Panc1 (cell line): ENCODE measurements at regions not wholly inside any gene's neighbourhood (a gene's known extent, or its start where the extent isn't known, plus 50 kb on each side); places are given as distances from the start of the nearest gene placed in this dataset.

Source experiments
- POLR2AphosphoS5 ChIP-seq: IDR thresholded peaks from 2 replicates; pipeline ENCODE4 v1.6.1; 2012; ENCODE audit warnings: mild to moderate bottlenecking, low read depth, low read length, moderate library complexity
- REST ChIP-seq, 2 experiments: IDR thresholded peaks; 2 replicates each; pipeline ENCODE4 v1.6.1; 2011 to 2012; ENCODE audit warnings: low read depth in 2 of 2, control low read depth in 1 of 2, low read length in 1 of 2, mild to moderate bottlenecking in 1 of 2, moderate library complexity in 1 of 2; ENCODE audit not compliant: insufficient read depth in 1 of 2
- SIN3A ChIP-seq: IDR thresholded peaks from 2 replicates; pipeline ENCODE4 v1.6.1; 2012; ENCODE audit warnings: low read depth, mild to moderate bottlenecking, low read length, moderate library complexity, borderline replicate concordance; ENCODE audit not compliant: insufficient read depth
- TF ChIP-seq, protein P1 (sequence below): fragments of 450-650 bp; IDR thresholded peaks from 2 replicates; pipeline ENCODE4 v1.5.1; 2017; ENCODE audit warnings: mild to moderate bottlenecking

DNA sequence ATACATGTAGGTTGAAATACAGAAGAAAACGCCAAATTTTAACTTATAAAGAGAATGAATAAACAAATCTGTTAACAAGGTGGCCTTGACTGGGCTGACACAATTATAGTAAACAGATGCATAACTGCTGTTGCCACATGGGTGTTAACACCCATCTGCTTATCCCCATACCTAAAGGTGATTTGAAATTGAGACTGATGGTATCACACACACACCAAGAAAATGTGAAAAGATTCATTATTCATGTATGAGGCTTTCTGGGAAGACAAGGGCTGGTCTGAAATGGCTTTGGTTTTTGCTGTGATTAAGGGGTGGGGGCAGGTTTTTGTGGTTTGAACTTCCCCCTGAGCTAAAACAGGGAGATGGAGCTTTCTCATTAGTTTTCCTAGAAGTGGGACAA, 156.6 kb downstream of the SYT10 start:
- TF ChIP-seq, protein P1, sequence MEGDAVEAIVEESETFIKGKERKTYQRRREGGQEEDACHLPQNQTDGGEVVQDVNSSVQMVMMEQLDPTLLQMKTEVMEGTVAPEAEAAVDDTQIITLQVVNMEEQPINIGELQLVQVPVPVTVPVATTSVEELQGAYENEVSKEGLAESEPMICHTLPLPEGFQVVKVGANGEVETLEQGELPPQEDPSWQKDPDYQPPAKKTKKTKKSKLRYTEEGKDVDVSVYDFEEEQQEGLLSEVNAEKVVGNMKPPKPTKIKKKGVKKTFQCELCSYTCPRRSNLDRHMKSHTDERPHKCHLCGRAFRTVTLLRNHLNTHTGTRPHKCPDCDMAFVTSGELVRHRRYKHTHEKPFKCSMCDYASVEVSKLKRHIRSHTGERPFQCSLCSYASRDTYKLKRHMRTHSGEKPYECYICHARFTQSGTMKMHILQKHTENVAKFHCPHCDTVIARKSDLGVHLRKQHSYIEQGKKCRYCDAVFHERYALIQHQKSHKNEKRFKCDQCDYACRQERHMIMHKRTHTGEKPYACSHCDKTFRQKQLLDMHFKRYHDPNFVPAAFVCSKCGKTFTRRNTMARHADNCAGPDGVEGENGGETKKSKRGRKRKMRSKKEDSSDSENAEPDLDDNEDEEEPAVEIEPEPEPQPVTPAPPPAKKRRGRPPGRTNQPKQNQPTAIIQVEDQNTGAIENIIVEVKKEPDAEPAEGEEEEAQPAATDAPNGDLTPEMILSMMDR: no peak
- TF ChIP-seq SIN3A: no peak
- no peak for TF ChIP-seq POLR2AphosphoS5
- no peak for TF ChIP-seq REST (IDR thresholded peaks at IDR 0.05; ENCODE audit: insufficient read depth in 1 of 2, low read depth in 2 of 2, low read length in 1 of 2)
